Renal pelvis (tissue), 1 donor: ENCODE measurements at regions not wholly inside any gene's neighbourhood (a gene's known extent, or its start where the extent isn't known, plus 50 kb on each side); places are given as distances from the start of the nearest gene placed in this dataset.
"Not testable (repeated sequence)": the region's sequence is repeated elsewhere in the genome, so short reads cannot be mapped to it uniquely, and the experiment has no call there.

Experiments
- DNase-seq: peaks from one replicate; pipeline ENCODE4 v3.0.0-alpha.2; 2013

- DNase-seq: no peak
These were observed 602.9 kb upstream of the ST8SIA4 start for GRCh38 chr5:101505891-101506570.

- DNase-seq: no peak
These were observed 579.8 kb upstream of the ST8SIA4 start for GRCh38 chr5:101482931-101483330.

- DNase-seq: no peak
These were observed 570.4 kb upstream of the ST8SIA4 start for GRCh38 chr5:101473483-101473882.

- no peak for DNase-seq
These were observed 558.4 kb upstream of the ST8SIA4 start for GRCh38 chr5:101461455-101461854.

GRCh38 chr5:101458587-101458986 is 555.5 kb upstream of the ST8SIA4 start:
- DNase-seq: no peak

GRCh38 chr5:101455851-101456250 is 552.8 kb upstream of the ST8SIA4 start:
- no peak for DNase-seq

- no peak for DNase-seq
These were observed 552.0 kb upstream of the ST8SIA4 start for GRCh38 chr5:101455048-101455447.

- DNase-seq: not testable (repeated sequence)
These were observed 539.2 kb upstream of the ST8SIA4 start for GRCh38 chr5:101442281-101442680.

GRCh38 chr5:101440173-101440572 is 537.1 kb upstream of the ST8SIA4 start:
- no peak for DNase-seq

- no peak for DNase-seq
These were observed 534.3 kb upstream of the ST8SIA4 start for GRCh38 chr5:101437351-101437750.

GRCh38 chr5:101435768-101436167 is 532.7 kb upstream of the ST8SIA4 start:
- DNase-seq: no peak

GRCh38 chr5:101431201-101431600 is 528.1 kb upstream of the ST8SIA4 start:
- DNase-seq: no peak

- no peak for DNase-seq
These were observed 527.5 kb upstream of the ST8SIA4 start for GRCh38 chr5:101430551-101430950.

- DNase-seq: no peak
These were observed 526.2 kb upstream of the ST8SIA4 start for GRCh38 chr5:101429241-101429640.

GRCh38 chr5:101425339-101425859 is 522.3 kb upstream of the ST8SIA4 start:
- DNase-seq: no peak

GRCh38 chr5:101424530-101425175 is 521.6 kb upstream of the ST8SIA4 start:
- no peak for DNase-seq

GRCh38 chr5:101418713-101419118 is 515.6 kb upstream of the ST8SIA4 start:
- DNase-seq: peak; percentile 19

GRCh38 chr5:101404531-101404930 is 501.4 kb upstream of the ST8SIA4 start:
- DNase-seq: no peak

GRCh38 chr5:101393795-101394450 is 490.8 kb upstream of the ST8SIA4 start:
- no peak for DNase-seq

GRCh38 chr5:101390151-101390908 is 487.2 kb upstream of the ST8SIA4 start:
- peak; percentile 44 for DNase-seq

GRCh38 chr5:101385276-101385675 is 482.2 kb upstream of the ST8SIA4 start:
- peak; percentile 27 for DNase-seq

- no peak for DNase-seq
These were observed 467.1 kb upstream of the ST8SIA4 start for GRCh38 chr5:101370181-101370580.
